Spleen (tissue), 11 donors: ENCODE measurements at regions not wholly inside any gene's neighbourhood (a gene's known extent, or its start where the extent isn't known, plus 50 kb on each side); places are given as distances from the start of the nearest gene placed in this dataset.
"Not testable (repeated sequence)": the region's sequence is repeated elsewhere in the genome, so short reads cannot be mapped to it uniquely, and the experiment has no call there.

ENCODE experiments used
- DNase-seq: peaks from one replicate; pipeline ENCODE4 v3.0.0-alpha.2; 2020
- H3K27ac ChIP-seq, 8 donors: fragments of 200-600 bp; sonication (generic) in 7 of 8; 1 replicate in 4 of 8; 2 replicates in 4 of 8; pipeline versions ENCODE4 v1.5.0 to v1.8.0; 2016 to 2021; ENCODE audit warnings: inconsistent platforms in 4 of 8, mild to moderate bottlenecking in 4 of 8, moderate library complexity in 1 of 8
- H3K27me3 ChIP-seq, 7 donors: fragments of 200-600 bp; sonication (generic) in 6 of 7; replicated peaks in 1 of 7; 1 replicate in 4 of 7; 2 replicates in 3 of 7; pipeline versions ENCODE4 v1.5.0 to v1.8.0; 2016 to 2021; ENCODE audit warnings: inconsistent platforms in 3 of 7, mild to moderate bottlenecking in 1 of 7
- H3K36me3 ChIP-seq, 6 donors: fragments of 200-600 bp; sonication (generic) in 5 of 6; 1 replicate in 4 of 6; 2 replicates in 2 of 6; pipeline versions ENCODE4 v1.5.0 to v1.8.0; 2016 to 2021; ENCODE audit warnings: inconsistent platforms in 2 of 6
- H3K4me1 ChIP-seq, 6 donors: fragments of 200-600 bp; sonication (generic) in 5 of 6; 1 replicate in 3 of 6; 2 replicates in 3 of 6; pipeline versions ENCODE4 v1.5.0 to v1.8.0; 2016 to 2021; ENCODE audit warnings: inconsistent platforms in 3 of 6
- H3K4me3 ChIP-seq, 8 donors: fragments of 200-600 bp; sonication (generic) in 7 of 8; 1 replicate in 4 of 8; 2 replicates in 4 of 8; pipeline versions ENCODE4 v1.5.0 to v1.8.0; 2016 to 2021; ENCODE audit warnings: inconsistent platforms in 4 of 8, mild to moderate bottlenecking in 4 of 8, moderate library complexity in 2 of 8
- H3K9me3 ChIP-seq, 8 donors: fragments of 200-600 bp; sonication (generic) in 7 of 8; 1 replicate in 4 of 8; 2 replicates in 4 of 8; pipeline versions ENCODE4 v1.5.0 to v1.8.0; 2016 to 2021; ENCODE audit warnings: inconsistent platforms in 4 of 8
- CTCF ChIP-seq, 11 experiments: fragments of 200-600 bp in 7 of 11; fragments of 450-650 bp in 4 of 11; sonication (generic) in 4 of 11; IDR thresholded peaks in 8 of 11; conservative IDR thresholded peaks in 3 of 11; 1 replicate in 7 of 11; 2 replicates in 4 of 11; pipeline versions ENCODE4 v1.4.0 to v1.8.0; 2016 to 2021; ENCODE audit warnings: antibody characterized with exemption in 11 of 11, inconsistent platforms in 4 of 11, mild to moderate bottlenecking in 1 of 11
- POLR2A ChIP-seq, 3 donors: fragments of 450-650 bp; IDR thresholded peaks; one replicate each; pipeline ENCODE4 v1.5.1; 2017; ENCODE audit warnings: antibody characterized with exemption in 3 of 3, mild to moderate bottlenecking in 1 of 3
- POLR2AphosphoS5 ChIP-seq, 3 donors: sonication (generic); formaldehyde crosslinking; IDR thresholded peaks; one replicate each; pipeline ENCODE4 v1.5.1; 2017; ENCODE audit warnings: antibody characterized with exemption in 3 of 3
- WGBS, 5 donors: extraction: QIAGEN DNeasy Blood & Tissue Kit in 3 of 5; methylation state at CpG; one replicate each; pipeline versions ENCODE4 v1.1.5 to v1.1.7; 2013 to 2018; 5-methylcytosine and 5-hydroxymethylcytosine counted together
- intact Hi-C: fragments of 100-400 bp; cut with DNase I; formaldehyde crosslinking; loops from one replicate; pipeline ENCODE4 v1.15.0; 2023; ENCODE audit warnings: low total_unique reads
- donor health status: healthy with polysubstance abuse.
- donor health status: DM: no; HTN: no; CAD: no; lungs with moderate emphysema.
- donor health status: DM: no; HTN: no; CAD: no.
- donor health status: Bipolar disorder and iron deficiency.
- donor health status: healthy.
- donor health status: DM: no; HTN: no; CAD: no.
- donor health status: DM: yes; HTN: yes; CAD: no.

GRCh38 chr11:135002236-135002635, 590.2 kb upstream of the B3GAT1 start:
- no peak for TF ChIP-seq POLR2AphosphoS5 (IDR thresholded peaks at IDR 0.05)
- TF ChIP-seq CTCF (IDR thresholded peaks at IDR 0.05 in 8 of 11, conservative IDR thresholded peaks at IDR 0.05 in 3 of 11) = no peak
- no peak for TF ChIP-seq POLR2A (IDR thresholded peaks at IDR 0.05)
- H3K27me3 ChIP-seq = peaks cover 0 to 31% (median 0%) of the 10 kb centered on the region in 7 donors
- H3K27ac ChIP-seq = no peak overlapping the region
- no peaks in the 10 kb centered on the region for H3K9me3 ChIP-seq
- DNase-seq = no peak
- no peak overlapping the region for H3K4me3 ChIP-seq
- H3K36me3 ChIP-seq = no peaks in the 10 kb centered on the region
- intact Hi-C loops = no loop called here
- no peaks in the 10 kb centered on the region for H3K4me1 ChIP-seq

DNA sequence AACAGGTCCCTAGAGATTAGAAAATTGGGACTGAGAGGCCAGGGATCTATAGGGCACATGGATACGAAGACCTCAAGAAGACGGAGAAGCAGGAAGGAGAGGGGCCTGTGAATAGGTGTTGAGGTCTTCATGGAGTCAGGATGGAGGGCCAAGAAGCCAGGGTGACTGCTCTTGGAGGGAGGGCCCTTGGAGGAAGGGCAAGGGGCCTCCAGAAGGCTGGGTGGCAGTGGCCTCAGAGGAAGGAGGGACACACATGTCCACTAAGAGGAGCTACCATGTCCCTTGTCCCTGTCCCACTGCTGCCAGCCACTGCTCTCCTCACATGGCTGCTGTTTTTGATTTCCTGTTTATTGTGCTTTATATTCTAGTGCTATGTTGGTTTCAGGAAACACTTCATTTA, 589.5 kb upstream of the B3GAT1 start:
- WGBS, 5 donors = 82 to 94% (median 87%) methylated on average over 2 of the region's 2 CpGs
- no peak for TF ChIP-seq POLR2AphosphoS5 (IDR thresholded peaks at IDR 0.05)
- intact Hi-C loops = no loop called here

GRCh38 chr11:135001065-135001464, 589.0 kb upstream of the B3GAT1 start:
- 58 to 91% (median 72%) methylated on average over 5 of the region's 5 CpGs for WGBS, 5 donors

More for the DNA sequence above, 589.5 kb upstream of the B3GAT1 start:
- Histone ChIP-seq H3K36me3 (no peaks in the 10 kb centered on the region), H3K4me3 (no peak overlapping the region), H3K9me3 (no peaks in the 10 kb centered on the region), H3K27me3 (peaks cover 0 to 25% (median 0%) of the 10 kb centered on the region in 7 donors), H3K4me1 (no peaks in the 10 kb centered on the region), H3K27ac (no peak overlapping the region)
- DNase-seq = no peak

DNA sequence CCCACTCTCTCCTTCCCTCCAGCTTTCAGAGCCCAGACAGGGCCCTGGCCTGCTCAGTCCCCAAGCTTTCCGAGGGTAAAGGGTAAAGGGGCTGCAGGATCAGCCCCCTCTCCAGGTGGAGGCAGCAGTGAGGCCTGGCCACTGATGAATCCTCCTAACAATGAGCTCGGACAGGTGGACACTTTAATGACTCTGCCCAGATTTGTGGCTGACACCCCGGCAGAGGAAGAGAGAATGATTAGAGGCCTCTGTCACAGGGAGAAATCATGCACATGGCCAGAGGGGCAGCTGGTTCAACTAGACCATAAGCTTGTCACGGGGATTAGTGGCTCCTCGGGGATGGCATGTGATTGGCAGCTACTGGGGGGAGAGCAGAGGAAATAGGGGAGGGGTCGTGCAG, 587.5 kb upstream of the B3GAT1 start:
- no peak for TF ChIP-seq POLR2AphosphoS5 (IDR thresholded peaks at IDR 0.05)
- no peak for TF ChIP-seq POLR2A (IDR thresholded peaks at IDR 0.05)
- intact Hi-C loops = no loop called here
- WGBS, 5 donors = 24 to 32% (median 27%) methylated on average over 6 of the region's 6 CpGs

More at GRCh38 chr11:135001065-135001464, 589.0 kb upstream of the B3GAT1 start:
- H3K36me3 ChIP-seq, intact Hi-C loops, H3K27ac ChIP-seq, H3K4me3 ChIP-seq, H3K4me1 ChIP-seq, H3K9me3 ChIP-seq, DNase-seq: not testable (repeated sequence)
- H3K27me3 ChIP-seq = peaks cover 0 to 21% (median 0%) of the 10 kb centered on the region in 7 donors

DNA sequence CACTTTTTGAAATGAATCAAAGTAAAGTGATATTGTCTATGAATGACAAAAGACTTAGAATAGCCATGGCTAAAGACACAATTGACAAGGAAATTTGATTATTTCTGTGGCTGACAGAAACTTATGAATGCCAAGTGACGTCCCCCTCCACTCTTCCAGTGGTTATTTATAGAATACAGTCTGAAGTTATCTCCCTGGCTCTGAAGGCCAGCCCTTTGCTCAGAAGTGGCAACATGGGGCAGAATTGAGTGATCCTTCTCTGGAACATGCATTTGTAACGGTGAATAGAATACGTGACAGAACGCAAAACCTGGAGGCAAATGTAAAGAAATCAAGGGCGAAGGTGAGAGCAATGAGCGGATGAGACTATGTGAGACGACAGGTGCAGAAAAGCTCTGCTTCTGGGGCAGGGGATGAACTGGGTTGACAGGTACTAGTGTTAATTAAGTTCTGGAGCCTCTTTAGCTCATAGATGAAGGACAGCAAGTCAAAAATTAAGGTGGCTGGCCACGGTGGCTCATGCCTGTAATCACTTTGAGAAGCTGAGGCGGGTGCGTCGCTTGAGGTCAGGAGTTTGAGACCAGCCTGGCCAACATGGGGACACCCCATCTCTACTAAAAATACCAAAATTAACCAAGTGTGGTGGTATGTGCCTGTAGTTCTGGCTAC, 585.7 kb upstream of the B3GAT1 start:
- WGBS, 5 donors = 87 to 93% (median 89%) methylated on average over 11 of the region's 11 CpGs
- no peaks in the 10 kb centered on the region for H3K36me3 ChIP-seq
- TF ChIP-seq POLR2AphosphoS5 (IDR thresholded peaks at IDR 0.05) (no peak), CTCF (IDR thresholded peaks at IDR 0.05 in 8 of 11, conservative IDR thresholded peaks at IDR 0.05 in 3 of 11) (no peak), POLR2A (IDR thresholded peaks at IDR 0.05) (no peak)
- peaks cover 0 to 33% (median 0%) of the 10 kb centered on the region in 7 donors for H3K27me3 ChIP-seq
- intact Hi-C loops = no loop called here
- H3K9me3 ChIP-seq = no peaks in the 10 kb centered on the region
- DNase-seq = no peak
- H3K4me3 ChIP-seq = no peak overlapping the region
- no peaks in the 10 kb centered on the region for H3K4me1 ChIP-seq
- no peak overlapping the region for H3K27ac ChIP-seq

More for the DNA sequence above, 587.5 kb upstream of the B3GAT1 start:
- H3K4me1 ChIP-seq = no peaks in the 10 kb centered on the region
- H3K9me3 ChIP-seq = no peaks in the 10 kb centered on the region
- no peak overlapping the region for H3K27ac ChIP-seq
- H3K27me3 ChIP-seq = peaks cover 0 to 16% (median 0%) of the 10 kb centered on the region in 7 donors
- DNase-seq = no peak
- H3K4me3 ChIP-seq = no peak overlapping the region
- no peaks in the 10 kb centered on the region for H3K36me3 ChIP-seq
